Skeletal muscle cell (primary cell): ENCODE measurements at regions not wholly inside any gene's neighbourhood (a gene's known extent, or its start where the extent isn't known, plus 50 kb on each side); places are given as distances from the start of the nearest gene placed in this dataset.

Experiments used
- DNase-seq: peaks from one replicate; pipeline ENCODE4 v3.0.0-alpha.2; 2010; ENCODE audit warnings: low read depth
- H3K4me3 ChIP-seq: 2 replicates; pipeline ENCODE4 v1.5.1; 2011; ENCODE audit warnings: low read depth, mild to moderate bottlenecking, control low read depth, low read length, moderate library complexity

DNA sequence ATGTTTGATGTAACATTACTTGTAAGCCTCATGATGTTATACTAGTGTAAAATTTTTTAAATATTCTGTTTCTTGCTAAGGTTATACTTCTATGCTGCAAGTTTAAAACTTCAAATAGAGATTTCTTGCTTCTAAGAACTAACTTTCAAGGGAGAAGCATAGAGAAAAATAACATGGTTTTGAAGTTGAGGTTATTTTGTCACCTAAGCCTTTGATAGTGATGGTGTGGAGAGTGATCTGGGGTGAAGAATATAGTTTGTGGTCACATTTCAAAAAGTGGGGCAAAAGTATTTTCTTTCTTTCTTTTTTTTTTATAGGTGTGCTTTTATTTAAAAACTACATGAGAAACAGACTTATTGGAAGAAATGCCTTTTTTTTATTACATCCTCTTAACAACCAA lies 162.4 kb downstream of the GATA3 start:
- no peak overlapping the region for H3K4me3 ChIP-seq
- DNase-seq, result no peak

DNA sequence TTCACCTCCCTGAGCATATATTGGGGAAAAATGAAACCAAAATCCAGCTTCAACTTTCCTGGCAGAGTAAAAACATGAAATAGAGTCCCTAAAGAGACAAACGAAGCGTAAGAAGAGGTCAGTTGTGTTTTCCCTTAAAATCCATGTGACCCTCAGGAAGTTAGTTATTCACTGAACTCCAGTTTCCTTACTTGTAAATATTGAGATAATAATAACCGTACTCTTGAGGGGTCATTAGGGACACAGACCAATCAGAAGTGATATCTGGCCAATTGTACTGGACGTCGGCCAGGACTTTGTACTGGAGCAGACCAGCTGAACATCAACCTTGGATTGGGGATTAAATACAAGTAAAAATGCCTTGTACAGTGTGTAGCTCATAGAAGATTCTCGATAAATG lies 167.0 kb downstream of the GATA3 start:
- no peak overlapping the region for H3K4me3 ChIP-seq
- no peak for DNase-seq

DNA sequence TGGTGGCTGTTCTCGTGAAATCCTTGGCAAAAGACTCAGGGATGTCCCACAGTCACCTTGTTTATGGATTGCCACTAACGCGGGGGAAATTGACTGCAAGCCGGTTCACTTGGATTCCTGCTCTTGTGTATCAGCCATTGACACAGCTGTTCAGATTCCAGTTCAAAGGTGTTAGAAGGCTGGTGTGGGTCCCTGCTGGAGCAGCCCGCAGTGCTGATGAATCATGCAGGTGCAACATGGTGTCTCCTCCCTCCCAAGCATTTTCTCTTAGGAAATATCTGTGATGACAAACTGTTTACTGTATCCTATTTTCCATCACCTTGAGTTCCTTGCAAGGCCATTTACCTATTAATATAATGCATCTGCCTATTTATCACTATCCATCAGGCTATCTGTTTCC lies 170.1 kb downstream of the GATA3 start:
- no peak for DNase-seq
- H3K4me3 ChIP-seq, result no peak overlapping the region

DNA sequence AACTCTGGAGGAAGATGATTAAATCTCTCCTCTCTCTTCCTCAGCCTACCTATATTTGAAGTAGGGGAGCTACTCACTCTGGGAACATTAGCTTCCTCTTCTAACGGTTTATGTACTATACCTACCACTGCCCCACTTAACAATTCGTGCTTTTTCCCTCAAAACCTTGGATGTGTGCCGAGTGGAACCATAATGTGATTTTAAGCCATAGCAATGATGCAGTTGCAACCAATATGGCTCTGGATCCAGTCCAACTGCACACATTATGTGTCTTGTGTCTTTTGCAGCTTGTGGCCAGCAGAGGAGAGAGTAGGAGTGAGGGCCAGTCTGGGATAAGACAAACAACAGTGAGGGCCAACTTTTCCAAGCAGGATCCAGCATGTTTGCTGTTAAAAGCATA lies 170.7 kb downstream of the GATA3 start:
- no peak for DNase-seq

DNA sequence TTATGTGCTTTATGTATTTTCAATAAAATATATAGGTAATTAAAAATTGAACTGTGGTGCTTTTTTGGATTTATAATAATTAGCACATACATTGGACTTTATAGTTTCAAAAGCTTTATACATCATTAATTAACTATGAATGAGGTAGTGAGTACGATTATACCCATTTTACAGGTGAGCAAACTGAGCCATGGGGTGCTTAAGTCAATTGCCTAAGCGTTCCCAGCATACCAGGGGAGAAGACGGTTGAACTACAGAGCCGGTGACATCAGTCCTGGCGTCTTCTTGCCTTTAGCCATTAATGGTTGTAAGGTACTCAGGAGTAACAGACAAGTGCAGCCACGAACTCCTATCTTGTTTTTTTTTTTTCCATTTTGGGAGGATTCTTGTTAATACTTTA lies 172.8 kb downstream of the GATA3 start:
- no peak overlapping the region for H3K4me3 ChIP-seq
- DNase-seq, result no peak

More for the DNA sequence above, 170.7 kb downstream of the GATA3 start:
- H3K4me3 ChIP-seq, result no peak overlapping the region

DNA sequence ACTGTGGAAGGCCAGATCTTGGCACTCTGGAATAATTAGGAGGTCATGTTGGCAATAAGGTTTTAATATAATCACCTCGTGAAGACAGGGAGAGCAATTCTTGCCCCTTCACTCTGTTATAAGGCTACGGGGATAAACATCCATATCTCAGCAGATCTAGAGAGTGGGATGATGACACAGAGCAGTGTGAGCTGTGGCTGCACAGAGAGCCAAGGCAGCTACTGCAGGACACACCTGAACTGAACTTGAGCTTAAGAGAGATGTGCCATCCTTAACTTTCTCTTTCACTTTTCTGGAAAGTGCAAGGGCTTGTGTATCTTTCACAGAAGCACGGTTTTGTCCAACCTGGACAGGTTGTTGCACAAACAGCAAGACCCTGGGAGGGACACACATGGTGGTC lies 174.7 kb downstream of the GATA3 start:
- no peak for DNase-seq
- H3K4me3 ChIP-seq, result no peak overlapping the region

DNA sequence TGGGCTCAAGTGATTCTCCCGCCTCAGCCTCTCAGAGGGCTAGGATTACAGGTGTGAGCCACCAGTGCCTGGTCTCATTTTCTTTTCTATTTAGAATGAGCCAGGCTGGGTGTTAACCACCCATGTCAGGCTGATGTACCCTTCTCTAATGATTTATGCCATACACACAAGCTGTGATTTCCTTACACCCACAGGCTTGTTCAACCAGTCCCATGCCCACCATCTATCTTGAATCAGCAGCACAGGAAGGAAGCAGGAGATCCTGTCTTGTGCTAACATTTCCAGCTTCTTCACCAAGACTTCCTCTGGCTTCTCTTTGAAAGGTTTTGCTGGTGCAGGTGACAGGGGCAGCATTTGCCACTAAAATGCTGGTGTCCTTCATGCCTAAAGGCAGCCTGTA lies 176.4 kb downstream of the GATA3 start:
- no peak for DNase-seq
- H3K4me3 ChIP-seq, result no peak overlapping the region

DNA sequence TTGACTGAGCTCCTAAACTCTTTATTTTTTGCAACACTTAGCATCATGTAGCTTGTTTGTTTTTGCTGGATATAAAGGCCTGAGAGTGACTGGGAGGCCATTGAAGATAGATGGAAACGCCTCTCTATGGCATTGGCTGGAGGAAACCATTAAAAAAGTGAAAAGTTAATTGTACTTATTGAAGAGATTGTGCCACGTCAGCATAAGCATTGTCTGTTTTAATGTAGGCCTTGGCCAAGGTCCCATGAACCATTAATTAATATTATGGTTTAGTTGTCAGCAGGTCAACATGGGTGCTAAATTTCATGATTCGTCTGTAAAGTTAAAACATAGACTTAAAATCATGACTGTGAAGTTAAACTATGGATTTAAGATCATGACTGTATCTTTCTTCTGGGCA lies 178.6 kb downstream of the GATA3 start:
- no peak overlapping the region for H3K4me3 ChIP-seq
- no peak for DNase-seq

DNA sequence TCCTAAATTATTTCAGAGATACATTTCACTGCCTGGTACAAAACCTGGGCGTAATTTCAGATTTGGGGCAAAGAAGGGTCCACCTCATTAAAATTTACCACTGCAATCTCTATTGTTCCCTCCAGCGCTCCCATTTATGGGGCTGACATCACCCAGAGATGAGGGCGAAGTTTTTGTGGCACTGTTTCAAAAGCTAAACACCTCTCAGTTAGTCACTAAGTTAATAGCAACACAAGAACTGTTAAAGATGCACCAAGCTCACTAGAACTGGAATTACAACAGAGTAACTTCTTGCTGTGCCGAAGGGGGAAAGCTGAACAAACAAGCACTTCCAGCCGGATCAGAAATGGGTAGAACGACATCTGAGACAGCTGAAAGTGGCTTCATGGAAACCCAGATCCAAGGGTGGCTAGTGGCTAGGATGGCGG lies 179.4 kb downstream of the GATA3 start:
- no peak for DNase-seq
- H3K4me3 ChIP-seq, result no peak overlapping the region

DNA sequence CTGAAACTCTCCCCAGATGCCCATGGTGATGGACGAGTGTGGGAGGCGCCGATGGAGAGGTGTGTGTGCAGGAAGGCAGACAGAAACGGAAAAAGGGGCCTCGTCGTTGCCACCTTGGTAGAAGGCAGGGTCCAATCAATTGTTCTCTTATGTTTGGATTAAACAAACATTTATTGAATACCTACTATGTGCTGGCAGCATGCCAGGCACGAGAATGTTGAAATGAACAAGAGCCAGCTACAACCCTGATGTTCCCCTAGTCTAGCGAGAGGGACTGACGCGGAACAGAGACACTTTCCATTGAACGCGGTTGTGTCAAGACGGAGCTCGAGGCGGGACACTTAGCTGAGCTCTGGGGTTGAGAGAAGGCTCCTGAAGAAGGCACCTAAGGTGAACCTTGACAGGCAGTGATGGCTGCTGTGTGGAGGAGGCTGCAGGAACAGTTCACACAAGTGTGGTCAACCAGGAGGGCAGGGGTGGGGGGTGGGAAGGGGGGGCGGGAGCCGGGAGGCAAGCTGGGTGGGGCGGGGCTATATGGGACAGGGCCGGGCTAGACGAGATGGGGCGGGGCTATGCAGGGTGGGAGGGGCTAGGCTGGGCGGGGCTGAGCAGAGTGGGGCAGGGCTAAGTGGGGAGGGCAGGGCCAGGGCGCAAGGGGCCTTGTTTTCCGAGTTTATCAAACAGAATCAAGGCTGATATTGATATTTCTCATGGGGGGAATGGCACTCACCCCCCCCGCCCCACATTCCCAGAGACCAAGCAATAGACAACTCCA lies 181.0 kb downstream of the GATA3 start:
- no peak overlapping the region for H3K4me3 ChIP-seq
- no peak for DNase-seq

DNA sequence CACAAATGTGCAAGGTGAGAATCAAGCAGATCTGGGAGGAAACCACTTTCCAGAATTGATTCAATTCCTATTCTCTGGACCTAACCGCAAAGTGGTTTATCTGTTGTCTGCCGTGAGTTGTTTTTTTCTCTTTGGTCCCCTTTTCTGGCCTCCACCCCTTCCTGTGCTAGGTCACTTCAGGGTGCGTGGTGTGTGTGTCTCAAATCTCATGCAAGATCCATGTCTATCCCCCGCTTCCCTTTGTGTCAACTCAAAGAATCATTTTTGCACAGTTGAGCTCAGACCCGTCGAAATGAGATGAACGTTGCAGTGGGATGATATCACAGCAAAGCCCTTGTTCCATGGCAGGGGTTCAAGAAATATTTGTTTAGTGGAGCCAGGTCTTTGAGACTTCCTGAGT lies 184.5 kb downstream of the GATA3 start:
- H3K4me3 ChIP-seq, result no peak overlapping the region
- DNase-seq, result no peak

DNA sequence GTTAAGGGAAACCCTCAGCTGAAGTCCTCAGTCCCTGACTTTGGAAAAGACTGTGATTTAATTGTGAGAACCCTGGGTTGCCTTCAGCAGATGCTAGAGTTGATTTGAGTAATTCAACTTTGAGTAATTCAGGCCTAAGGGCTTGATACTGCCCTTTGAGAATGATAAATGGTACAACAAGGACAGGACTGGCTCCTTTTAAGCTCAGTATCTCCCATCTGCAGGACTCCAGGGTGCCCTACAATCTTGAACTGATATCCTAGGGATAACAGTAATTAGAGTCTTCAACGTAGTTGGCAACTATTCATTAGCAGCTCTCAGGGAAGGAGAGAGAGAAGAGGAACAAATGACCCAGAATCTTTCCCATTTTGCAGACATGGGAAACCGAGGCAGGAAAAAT lies 186.4 kb downstream of the GATA3 start:
- DNase-seq, result no peak

DNA sequence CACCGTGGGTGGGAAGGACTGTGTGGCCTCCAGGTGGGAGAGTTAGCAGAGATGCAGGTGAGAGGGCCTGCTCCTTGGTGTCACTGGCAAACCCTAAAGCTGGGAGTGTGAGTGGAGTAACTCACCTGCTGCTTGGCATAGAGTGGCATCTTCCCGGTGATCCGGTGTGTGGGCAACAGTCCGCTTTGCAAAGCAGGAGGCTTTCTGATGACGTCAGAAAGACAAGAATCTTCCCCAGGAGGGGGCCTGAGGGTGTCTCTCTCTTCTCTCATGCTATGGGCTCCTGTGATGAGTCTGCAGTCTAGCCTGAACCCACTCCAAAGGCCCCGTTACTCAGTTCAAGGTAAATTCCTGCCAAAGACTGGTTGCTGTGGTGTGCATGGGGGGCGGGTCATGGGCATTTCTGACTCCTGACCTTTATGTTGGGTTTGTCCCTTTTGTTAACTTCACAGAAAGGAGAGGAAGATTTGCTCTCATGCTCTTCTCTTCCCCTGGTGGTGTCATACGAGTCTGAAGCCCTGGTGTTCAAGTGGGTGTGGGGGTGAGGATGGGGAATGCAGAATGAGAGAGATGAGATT lies 187.9 kb downstream of the GATA3 start:
- H3K4me3 ChIP-seq, result no peak overlapping the region
- DNase-seq, result no peak

More for the DNA sequence above, 186.4 kb downstream of the GATA3 start:
- H3K4me3 ChIP-seq, result no peak overlapping the region

DNA sequence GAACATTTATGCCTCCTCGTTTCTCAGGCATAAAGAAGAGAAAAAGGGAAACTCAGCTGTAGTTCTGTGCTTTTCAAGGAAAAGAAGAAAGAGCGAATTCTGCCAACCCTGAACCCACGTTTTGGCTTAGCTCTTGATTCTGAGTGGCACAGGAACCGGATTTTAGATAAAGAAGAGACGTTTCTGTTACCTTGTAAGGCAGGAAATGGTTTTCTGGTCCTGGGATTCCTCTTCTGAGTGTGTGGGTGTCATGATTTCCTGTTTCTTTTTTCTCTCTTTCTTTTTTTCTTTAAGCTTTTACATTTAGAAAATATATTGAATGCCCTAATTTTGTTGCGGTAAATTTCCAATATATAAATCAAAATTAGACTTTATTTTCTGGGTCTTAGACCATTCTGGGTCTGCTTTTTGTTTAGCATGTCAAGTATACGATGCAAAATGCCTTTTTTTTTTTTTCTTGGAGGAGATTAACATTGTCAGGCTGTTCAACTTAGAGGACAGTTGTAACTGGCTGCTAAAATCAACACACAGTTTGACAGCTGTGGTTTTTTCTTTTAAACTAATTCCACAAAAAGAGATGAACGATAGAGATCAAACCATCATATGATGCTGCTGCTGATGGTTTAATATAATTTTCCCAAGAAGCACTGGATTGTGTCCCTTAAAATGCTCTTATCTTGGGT lies 190.8 kb downstream of the GATA3 start:
- no peak for DNase-seq
- H3K4me3 ChIP-seq, result no peak overlapping the region

DNA sequence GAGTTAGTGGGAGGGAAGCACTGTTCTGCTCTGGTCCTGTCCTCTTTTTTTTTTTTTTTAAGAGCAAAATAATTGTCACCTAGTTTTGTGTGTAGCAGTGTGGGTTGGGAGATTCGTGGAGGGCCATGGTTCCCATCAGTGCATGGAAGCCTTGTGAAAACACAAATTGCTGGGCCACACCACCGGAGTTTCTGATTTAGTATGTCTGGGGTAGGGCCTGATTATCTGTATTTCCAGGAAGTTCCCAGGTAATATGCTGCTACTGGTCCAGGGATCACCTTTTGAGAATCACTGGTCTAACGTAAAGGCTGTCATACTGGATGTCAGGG lies 191.3 kb downstream of the GATA3 start:
- DNase-seq, result no peak

DNA sequence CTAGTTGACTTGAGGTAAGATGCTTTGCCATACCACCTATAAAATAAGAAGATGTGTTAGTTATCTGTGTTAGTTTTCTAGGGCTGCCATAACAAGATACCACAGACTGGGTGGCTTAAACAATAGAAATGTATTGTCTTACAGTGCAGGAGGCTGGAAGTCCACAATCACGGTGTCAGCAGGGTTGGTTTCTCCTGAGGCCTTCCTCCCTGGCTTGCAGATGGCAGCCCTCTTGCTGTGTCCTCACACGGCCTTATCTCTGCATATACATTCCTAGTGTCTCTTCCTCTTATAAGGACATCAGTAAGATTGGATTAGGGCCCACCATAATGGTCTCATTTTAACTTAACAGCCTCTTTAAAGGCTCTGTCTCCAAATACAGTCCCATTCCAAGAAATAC lies 192.1 kb downstream of the GATA3 start:
- no peak overlapping the region for H3K4me3 ChIP-seq
- DNase-seq, result no peak

More for the DNA sequence above, 191.3 kb downstream of the GATA3 start:
- H3K4me3 ChIP-seq, result no peak overlapping the region

DNA sequence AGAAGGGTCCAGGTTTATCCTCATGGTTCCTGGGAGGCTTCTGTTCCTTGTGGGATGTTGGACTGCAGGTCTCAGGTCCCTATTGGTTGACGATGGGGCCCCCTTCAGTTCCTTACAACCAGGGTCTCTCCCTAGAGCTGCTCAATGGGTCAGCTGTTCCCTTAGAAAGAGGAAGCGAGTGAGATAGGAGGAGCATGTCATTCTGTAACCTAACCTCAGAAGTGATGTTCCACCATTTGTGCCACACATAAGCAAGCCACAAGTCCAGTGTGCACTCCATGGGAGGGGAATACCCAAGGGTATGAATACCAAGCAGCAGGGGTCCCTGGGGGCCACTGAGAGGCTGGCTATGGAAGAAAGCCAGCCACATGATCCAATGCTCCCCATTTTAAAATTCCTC lies 192.7 kb downstream of the GATA3 start:
- H3K4me3 ChIP-seq, result no peak overlapping the region
- DNase-seq, result no peak

DNA sequence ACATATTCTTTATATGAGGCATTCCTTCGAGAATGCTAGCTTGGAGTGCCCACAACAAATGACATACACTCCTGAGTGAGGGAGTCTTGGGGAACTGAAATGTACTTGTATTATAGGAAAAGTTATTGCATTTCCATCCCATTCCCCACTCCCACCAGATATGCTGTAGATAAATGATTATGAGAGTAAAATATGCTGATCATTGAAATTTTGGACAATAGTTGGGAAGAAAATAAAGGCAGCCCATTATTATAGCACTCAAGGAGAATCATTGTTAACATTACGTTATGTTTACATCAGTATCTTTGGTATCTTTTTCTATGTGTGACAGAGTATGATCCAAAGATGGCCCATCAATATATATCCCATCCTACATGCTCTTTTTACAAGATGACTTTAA lies 194.4 kb downstream of the GATA3 start:
- H3K4me3 ChIP-seq, result no peak overlapping the region
- no peak for DNase-seq

DNA sequence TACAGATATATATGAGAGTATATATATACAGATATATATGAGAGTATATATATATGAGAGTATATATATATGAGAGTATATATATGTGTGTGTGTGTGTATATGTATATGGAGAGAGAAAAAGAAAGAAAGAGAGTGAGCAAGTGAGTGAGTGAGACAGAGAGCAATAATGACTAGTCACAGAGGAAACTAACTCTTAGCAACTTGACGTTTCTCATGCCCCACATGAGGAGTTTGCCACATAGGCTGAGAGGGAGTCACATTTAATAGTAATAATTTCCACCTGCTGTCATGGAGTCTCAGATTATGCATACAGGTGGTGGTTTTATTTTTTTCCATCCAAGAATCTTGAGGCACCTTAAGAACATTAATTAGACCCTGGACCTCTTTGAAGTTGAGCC lies 199.9 kb downstream of the GATA3 start:
- DNase-seq, result no peak

DNA sequence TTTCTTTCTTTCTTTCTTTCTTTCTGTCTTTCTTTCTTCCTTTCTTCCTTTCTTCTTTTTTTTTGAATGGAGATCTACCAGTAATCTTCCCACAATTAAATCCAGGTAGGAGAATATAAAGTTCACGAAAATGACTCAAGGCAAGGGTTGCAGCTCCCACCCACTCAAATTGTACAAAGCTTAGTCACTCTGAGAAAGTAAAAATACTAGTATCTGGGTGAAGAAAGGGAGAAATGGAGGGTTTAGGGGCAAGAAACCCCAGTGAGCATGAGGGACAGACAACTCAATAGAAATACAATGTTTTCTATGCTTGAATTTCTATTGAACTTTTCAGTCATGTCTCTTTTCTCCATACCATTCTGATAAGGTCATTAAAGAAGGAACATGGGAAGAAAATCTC lies 200.8 kb downstream of the GATA3 start:
- no peak overlapping the region for H3K4me3 ChIP-seq
- DNase-seq, result no peak

More for the DNA sequence above, 199.9 kb downstream of the GATA3 start:
- H3K4me3 ChIP-seq, result no peak overlapping the region

DNA sequence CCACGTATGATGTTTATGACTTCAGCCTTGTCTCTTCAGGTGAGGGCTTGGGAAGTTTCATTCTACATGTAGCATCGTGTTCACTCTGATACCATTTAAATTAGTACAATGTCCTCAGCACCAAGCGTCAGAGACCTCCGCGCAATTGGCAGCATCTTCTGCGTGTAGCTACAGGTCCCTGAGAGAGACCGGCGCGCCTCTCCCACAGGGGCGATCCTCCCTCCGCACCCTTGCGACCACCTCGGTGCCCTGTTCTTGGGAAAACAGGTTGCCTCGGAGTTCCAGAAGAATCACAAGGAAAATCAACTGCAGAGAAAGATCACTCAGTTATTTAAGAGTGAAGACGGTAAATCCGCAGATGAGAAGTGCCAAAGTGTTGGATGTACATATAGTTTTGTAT lies 206.2 kb downstream of the GATA3 start:
- no peak for DNase-seq
- no peak overlapping the region for H3K4me3 ChIP-seq
